IMR-90 (cell line): ENCODE measurements at regions not wholly inside any gene's neighbourhood (a gene's known extent, or its start where the extent isn't known, plus 50 kb on each side); places are given as distances from the start of the nearest gene placed in this dataset.

Source experiments
- ATAC-seq: fragments of 200-7000 bp; cut with Tn5 transposase; 2 replicates; pipeline ENCODE4 v1.9.1; 2020; ENCODE audit warnings: low read depth, mild to moderate bottlenecking, moderate library complexity
- BruUV-seq: library from RNA; stranded (reverse); fragments of 400-500 nt; replicated peaks from 2 replicates; lab custom pipeline; 2021; lab: Mats Ljungman, UMichigan
- CTCF ChIA-PET: fragments of 300-600 bp; formaldehyde crosslinking; extraction: SDS; loops from one replicate; lab custom pipeline; 2021; ENCODE audit warnings: antibody characterized with exemption; lab: Yijun Ruan, JAX
- POLR2A ChIA-PET: fragments of 300-600 bp; sonication (Branson Sonifier 250); formaldehyde crosslinking; loops from one replicate; lab custom pipeline; 2022; ENCODE audit warnings: antibody characterized with exemption; ENCODE audit not compliant: unreplicated experiment; lab: Charles Lee
- DNase-seq: peaks from one replicate; pipeline ENCODE4 v3.0.0; 2013
- H2AFZ ChIP-seq: replicated peaks from 2 replicates; pipeline ENCODE3; 2013; ENCODE audit warnings: low read length, mild to moderate bottlenecking; ENCODE audit not compliant: poor library complexity
- H2AK5ac ChIP-seq: 2 replicates; pipeline ENCODE4 v1.6.1; 2013; ENCODE audit warnings: low read depth, low read length, inconsistent platforms
- H2AK9ac ChIP-seq: replicated peaks from 2 replicates; pipeline ENCODE3; 2013; ENCODE audit warnings: mild to moderate bottlenecking, low read depth, low read length, moderate library complexity; ENCODE audit not compliant: poor library complexity
- H2BK120ac ChIP-seq: 2 replicates; pipeline ENCODE4 v1.6.1; 2013; ENCODE audit warnings: low read depth, low read length, inconsistent platforms
- H2BK15ac ChIP-seq: 3 replicates; pipeline ENCODE4 v1.6.1; 2013; ENCODE audit warnings: low read depth, low read length, inconsistent platforms
- H2BK20ac ChIP-seq: 2 replicates; pipeline ENCODE4 v1.6.1; 2013; ENCODE audit warnings: low read depth, mild to moderate bottlenecking, inconsistent platforms, low read length, moderate library complexity
- H2BK5ac ChIP-seq: 2 replicates; pipeline ENCODE4 v1.6.1; 2013; ENCODE audit warnings: mild to moderate bottlenecking, low read depth, low read length, inconsistent platforms; ENCODE audit not compliant: poor library complexity, severe bottlenecking
- H3K14ac ChIP-seq: replicated peaks from 2 replicates; pipeline ENCODE4 v1.6.1; 2013; ENCODE audit warnings: low read depth, low read length, inconsistent platforms
- H3K18ac ChIP-seq: 2 replicates; pipeline ENCODE4 v1.6.1; 2013; ENCODE audit warnings: low read depth, low read length, control low read depth
- H3K23ac ChIP-seq: 2 replicates; pipeline ENCODE4 v1.6.1; 2013; ENCODE audit warnings: low read depth, low read length, inconsistent platforms
- H3K27ac ChIP-seq: 2 replicates; pipeline ENCODE4 v1.5.1; 2013; ENCODE audit warnings: mild to moderate bottlenecking, control low read depth, low read length; ENCODE audit not compliant: insufficient read depth
- H3K27me3 ChIP-seq: 2 replicates; pipeline ENCODE4 v1.6.1; 2013; ENCODE audit warnings: low read length; ENCODE audit not compliant: control insufficient read depth, insufficient read depth
- H3K36me3 ChIP-seq: 2 replicates; pipeline ENCODE4 v1.6.1; 2013; ENCODE audit warnings: low read length, mixed read lengths; ENCODE audit not compliant: control insufficient read depth, insufficient read depth
- H3K4ac ChIP-seq: 2 replicates; pipeline ENCODE4 v1.6.1; 2013; ENCODE audit warnings: low read depth, low read length, inconsistent platforms
- H3K4me1 ChIP-seq: 2 replicates; pipeline ENCODE4 v1.6.1; 2013; ENCODE audit warnings: low read length, mixed read lengths; ENCODE audit not compliant: control insufficient read depth, insufficient read depth
- H3K4me2 ChIP-seq: 2 replicates; pipeline ENCODE4 v1.6.1; 2013; ENCODE audit warnings: low read depth, mild to moderate bottlenecking, control low read depth, low read length, moderate library complexity
- H3K4me3 ChIP-seq: 2 replicates; pipeline ENCODE4 v1.5.1; 2013; ENCODE audit warnings: low read depth, mild to moderate bottlenecking, control low read depth, low read length, moderate library complexity; ENCODE audit not compliant: insufficient read depth
- H3K56ac ChIP-seq: 2 replicates; pipeline ENCODE4 v1.6.1; 2013; ENCODE audit warnings: low read length, inconsistent platforms; ENCODE audit not compliant: insufficient read depth; ENCODE audit errors: extremely low read depth
- H3K79me1 ChIP-seq, 2 experiments: 2 replicates each; pipeline ENCODE4 v1.6.1; 2013; ENCODE audit warnings: low read length in 2 of 2, inconsistent platforms in 1 of 2, low read depth in 1 of 2
- H3K9ac ChIP-seq: 2 replicates; pipeline ENCODE4 v1.6.1; 2013; ENCODE audit warnings: low read depth, low read length, control low read depth
- H3K9me1 ChIP-seq: 2 replicates; pipeline ENCODE4 v1.6.1; 2013; ENCODE audit warnings: low read length, inconsistent platforms; ENCODE audit not compliant: insufficient read depth
- H3K9me3 ChIP-seq: 2 replicates; pipeline ENCODE4 v1.6.1; 2013; ENCODE audit warnings: low read length; ENCODE audit not compliant: control insufficient read depth, insufficient read depth
- H4K20me1 ChIP-seq: 2 replicates; pipeline ENCODE4 v1.6.1; 2013; ENCODE audit warnings: low read length, inconsistent platforms; ENCODE audit not compliant: insufficient read depth
- H4K5ac ChIP-seq: 2 replicates; pipeline ENCODE4 v1.6.1; 2013; ENCODE audit warnings: mild to moderate bottlenecking, low read depth, low read length, control low read depth
- H4K8ac ChIP-seq, 2 experiments: 2 replicates each; pipeline ENCODE4 v1.6.1; 2013; ENCODE audit warnings: low read depth in 2 of 2, low read length in 2 of 2, control low read depth in 1 of 2, inconsistent platforms in 1 of 2
- H4K91ac ChIP-seq: 2 replicates; pipeline ENCODE4 v1.6.1; 2013; ENCODE audit warnings: low read depth, low read length, inconsistent platforms; ENCODE audit not compliant: insufficient read depth
- BHLHE40 ChIP-seq: fragments of 150-350 bp; IDR thresholded peaks from 2 replicates; pipeline ENCODE4 v1.6.1; 2016; ENCODE audit warnings: mild to moderate bottlenecking, low read depth, low read length
- CEBPB ChIP-seq: IDR thresholded peaks from 2 replicates; pipeline ENCODE4 v1.6.1; 2012; ENCODE audit warnings: low read depth, low read length, improper control_type of control experiment
- CHD1 ChIP-seq: IDR thresholded peaks from 2 replicates; pipeline ENCODE4 v1.6.1; 2012; ENCODE audit warnings: low read depth, low read length, improper control_type of control experiment
- CTCF ChIP-seq: conservative IDR thresholded peaks from 2 replicates; pipeline ENCODE4 v1.5.1; 2012; ENCODE audit warnings: mild to moderate bottlenecking, low read depth, low read length, improper control_type of control experiment
- FOS ChIP-seq: fragments of 150-350 bp; IDR thresholded peaks from 2 replicates; pipeline ENCODE4 v1.6.1; 2016; ENCODE audit warnings: low read depth, low read length
- MAFK ChIP-seq: IDR thresholded peaks from 2 replicates; pipeline ENCODE4 v1.6.1; 2012; ENCODE audit warnings: low read depth, low read length, improper control_type of control experiment
- MAZ ChIP-seq: IDR thresholded peaks from 2 replicates; pipeline ENCODE4 v1.6.1; 2012; ENCODE audit warnings: low read depth, mild to moderate bottlenecking, low read length, improper control_type of control experiment, moderate library complexity, borderline replicate concordance
- MXI1 ChIP-seq: IDR thresholded peaks from 2 replicates; pipeline ENCODE4 v1.6.1; 2012; ENCODE audit warnings: low read depth, mild to moderate bottlenecking, low read length, moderate library complexity, borderline replicate concordance
- POLR2A ChIP-seq: IDR thresholded peaks from 2 replicates; pipeline ENCODE4 v1.6.1; 2012; ENCODE audit warnings: mild to moderate bottlenecking, low read depth, low read length
- RCOR1 ChIP-seq: IDR thresholded peaks from 2 replicates; pipeline ENCODE4 v1.6.1; 2012; ENCODE audit warnings: mild to moderate bottlenecking, low read length, improper control_type of control experiment; ENCODE audit not compliant: insufficient replicate concordance
- SMC3 ChIP-seq: fragments of 150-350 bp; IDR thresholded peaks from 2 replicates; pipeline ENCODE4 v1.6.1; 2016; ENCODE audit warnings: low read depth, mild to moderate bottlenecking, antibody characterized with exemption, low read length, moderate library complexity
- WGBS, 2 experiments: methylation state at CpG; one replicate each; pipeline versions ENCODE4 v1.1.5 to v1.1.7; 2013; ENCODE audit warnings: missing lambda C conversion rate in 2 of 2; ENCODE audit not compliant: insufficient read length in 1 of 2; ENCODE audit errors: extremely low coverage in 2 of 2; 5-methylcytosine and 5-hydroxymethylcytosine counted together
- dilution Hi-C: fragments of 300-500 bp; cut with HindIII; formaldehyde crosslinking; loops from one replicate; pipeline ENCODE4 v1.14.3; 2018; ENCODE audit warnings: low sequenced_read_pairs; ENCODE audit not compliant: unreplicated experiment
- in situ Hi-C: fragments of 300-500 bp; cut with MboI; formaldehyde crosslinking; loops from 3 replicates; pipeline ENCODE4 v1.14.3; 2019; ENCODE audit warnings: low sequenced_read_pairs, inconsistent platforms, mixed read lengths
- intact Hi-C: fragments of 100-400 bp; cut with micrococcal nuclease; formaldehyde crosslinking; loops from 2 replicates; pipeline ENCODE4 v1.10.0; 2022

- no peak overlapping the region for H3K23ac ChIP-seq
- WGBS, 2 experiments = 70% methylated on average over 2 of the region's 4 CpGs; no CpG with 5 or more reads in 1 of the 2 experiments
- H3K9me1 ChIP-seq = no peaks in the 10 kb centered on the region
- H2AK5ac ChIP-seq = no peak overlapping the region
- ChIA-PET CTCF (interaction anchor here (0.6 kb wide), 1 partner anchor 333 kb away, joined by 3 read pairs; no protein-coding TSS in a partner anchor), POLR2A (no interaction called here)
- no peak overlapping the region for H2AFZ ChIP-seq
- no peaks in the 10 kb centered on the region for H3K27me3 ChIP-seq
- H4K5ac ChIP-seq = no peak overlapping the region
- no TSS peak for BruUV-seq
- dilution Hi-C loops = no loop called here
- H3K4me2 ChIP-seq = no peak overlapping the region
- no peak overlapping the region for H2AK9ac ChIP-seq
- H3K79me1 ChIP-seq = no peaks in the 10 kb centered on the region
- no peak overlapping the region for H3K56ac ChIP-seq
- no peak for ATAC-seq
- H3K4me1 ChIP-seq = no peaks in the 10 kb centered on the region
- H2BK15ac ChIP-seq = no peak overlapping the region
- H2BK120ac ChIP-seq = no peak overlapping the region
- H2BK20ac ChIP-seq = no peak overlapping the region
- TF ChIP-seq FOS (no peak), POLR2A (no peak), SMC3 (no peak), BHLHE40 (no peak), MXI1 (no peak), RCOR1 (no peak), MAFK (no peak), CTCF (no peak), CEBPB (no peak), CHD1 (no peak), MAZ (no peak)
- no peak overlapping the region for H4K8ac ChIP-seq
- no peak overlapping the region for H3K4me3 ChIP-seq
- H4K20me1 ChIP-seq = no peaks in the 10 kb centered on the region
- H3K18ac ChIP-seq = no peak overlapping the region
- no peak overlapping the region for H4K91ac ChIP-seq
- H3K9ac ChIP-seq = no peak overlapping the region
- no peak overlapping the region for H2BK5ac ChIP-seq
- intact Hi-C loops = no loop called here
- no peaks in the 10 kb centered on the region for H3K9me3 ChIP-seq
- H3K27ac ChIP-seq = no peak overlapping the region
- no peaks in the 10 kb centered on the region for H3K36me3 ChIP-seq
- in situ Hi-C loops = no loop called here
- no peak for DNase-seq
- H3K14ac ChIP-seq = no peak overlapping the region
- no peak overlapping the region for H3K4ac ChIP-seq
These were observed 531.0 kb upstream of the MMS22L start for GRCh38 chr6:97813889-97814567.
